Pancreas (tissue), 10 donors: ENCODE measurements at regions not wholly inside any gene's neighbourhood (a gene's known extent, or its start where the extent isn't known, plus 50 kb on each side); places are given as distances from the start of the nearest gene placed in this dataset.
A peak's percentile ranks its signal among the peaks of the same experiment; 100 is the strongest.

Source experiments
- ATAC-seq, 4 donors: fragments of 200-7000 bp; cut with Tn5 transposase; one replicate each; pipeline versions ENCODE4 v1.8.0 to v1.9.1; 2020; ENCODE audit warnings: mild to moderate bottlenecking in 4 of 4, moderate library complexity in 4 of 4
- DNase-seq, 6 donors: peaks; one replicate each; pipeline ENCODE4 v3.0.0-alpha.2; 2020
- FAIRE-seq: peaks from 2 replicates; lab custom pipeline; 2012; peaks lifted over from hg19 to GRCh38; lab: Jason Lieb, UNC
- H3K27ac ChIP-seq, 4 donors: fragments of 200-600 bp; sonication (generic); 1 replicate in 3 of 4; 2 replicates in 1 of 4; pipeline versions ENCODE4 v1.5.0 to v1.8.0; 2020
- H3K27me3 ChIP-seq, 4 donors: fragments of 200-600 bp; one replicate each; pipeline ENCODE4 v1.8.0; 2021
- H3K36me3 ChIP-seq, 3 donors: fragments of 200-600 bp; sonication (generic) in 1 of 3; one replicate each; pipeline versions ENCODE4 v1.5.0 to v1.8.0; 2020 to 2021
- H3K4me1 ChIP-seq, 3 donors: fragments of 200-600 bp; one replicate each; pipeline ENCODE4 v1.8.0; 2021
- H3K4me3 ChIP-seq, 4 donors: fragments of 200-600 bp; sonication (generic) in 2 of 4; one replicate each; pipeline versions ENCODE4 v1.5.0 to v1.8.0; 2020 to 2021
- H3K9me3 ChIP-seq, 4 donors: fragments of 200-600 bp; one replicate each; pipeline ENCODE4 v1.8.0; 2021
- CTCF ChIP-seq, 4 donors: fragments of 200-600 bp; sonication (generic) in 3 of 4; IDR thresholded peaks; one replicate each; pipeline versions ENCODE4 v1.5.0 to v1.8.0; 2021; ENCODE audit warnings: antibody characterized with exemption in 4 of 4
- WGBS, 2 donors: extraction: QIAGEN DNeasy Blood & Tissue Kit; methylation state at CpG; one replicate each; pipeline ENCODE4 v1.1.7; 2013; 5-methylcytosine and 5-hydroxymethylcytosine counted together
- intact Hi-C, 3 donors: fragments of 100-400 bp; cut with DNase I; formaldehyde crosslinking; loops; one replicate each; pipeline versions ENCODE4 v1.11.1 to v1.14.2; 2022
- donor health status: healthy with polysubstance abuse.
- donor health status: DM: no; HTN: no; CAD: no; lungs with moderate emphysema.
- donor health status: DM: no; HTN: no; CAD: no.
- donor health status: control.
- donor health status: control.
- donor health status: Bipolar disorder and iron deficiency.
- donor health status: DM: yes; HTN: yes; CAD: no.
- donor health status: DM: no; HTN: no; CAD: no.
- donor health status: DM: no; HTN: no; CAD: no.
- donor health status: DM: yes; HTN: yes; CAD: no.

GRCh38 chr7:136086712-136087111, 109.6 kb upstream of the MTPN start:
- intact Hi-C loops, result no loop called here
- H3K27me3 ChIP-seq, result no peaks in the 10 kb centered on the region
- DNase-seq (peak in 4 of 6 donors; percentile 36 to 74 (median 73)), FAIRE-seq (peak; percentile 93), ATAC-seq (peak; percentile 100)
- no peak for TF ChIP-seq CTCF (IDR thresholded peaks at IDR 0.05)
- peaks cover 0 to 5% (median 3%) of the 10 kb centered on the region in 3 donors for H3K4me1 ChIP-seq
- H3K36me3 ChIP-seq, result no peaks in the 10 kb centered on the region
- peak overlapping the region; percentile 1 to 51 (median 37) for H3K4me3 ChIP-seq
- no peaks in the 10 kb centered on the region for H3K9me3 ChIP-seq
- 5 to 8% methylated on average over 3 of the region's 3 CpGs for WGBS, 2 donors
- peak overlapping the region in 2 of 4 donors; percentile 1 to 15 for H3K27ac ChIP-seq

GRCh38 chr7:136079934-136080333, 102.8 kb upstream of the MTPN start:
- intact Hi-C loops, result no loop called here
- FAIRE-seq (no peak), ATAC-seq (no peak)

GRCh38 chr7:136079478-136079892, 102.3 kb upstream of the MTPN start:
- Histone ChIP-seq H3K4me1 (no peaks in the 10 kb centered on the region), H3K4me3 (no peak overlapping the region), H3K27ac (no peak overlapping the region), H3K36me3 (no peaks in the 10 kb centered on the region), H3K9me3 (no peaks in the 10 kb centered on the region), H3K27me3 (no peaks in the 10 kb centered on the region)
- WGBS, 2 donors, result 67 to 70% methylated on average over 4 of the region's 4 CpGs
- TF ChIP-seq CTCF (IDR thresholded peaks at IDR 0.05), result no peak
- no peak for FAIRE-seq
- ATAC-seq, result no peak
- intact Hi-C loops, result no loop called here
- DNase-seq, result no peak

More at GRCh38 chr7:136079934-136080333, 102.8 kb upstream of the MTPN start:
- Histone ChIP-seq H3K36me3 (no peaks in the 10 kb centered on the region), H3K4me1 (no peaks in the 10 kb centered on the region), H3K27ac (no peak overlapping the region), H3K9me3 (no peaks in the 10 kb centered on the region), H3K27me3 (no peaks in the 10 kb centered on the region), H3K4me3 (no peak overlapping the region)
- WGBS, 2 donors, result 47 to 72% methylated on average over 2 of the region's 2 CpGs
- no peak for DNase-seq
- TF ChIP-seq CTCF (IDR thresholded peaks at IDR 0.05), result no peak

- H3K4me3 ChIP-seq, result no peak overlapping the region
- no peaks in the 10 kb centered on the region for H3K9me3 ChIP-seq
- no peaks in the 10 kb centered on the region for H3K36me3 ChIP-seq
- H3K4me1 ChIP-seq, result no peaks in the 10 kb centered on the region
- DNase-seq (no peak), ATAC-seq (no peak), FAIRE-seq (no peak)
- H3K27me3 ChIP-seq, result no peaks in the 10 kb centered on the region
- WGBS, 2 donors, result 95 to 97% methylated on average over 1 of the region's 1 CpG
- H3K27ac ChIP-seq, result no peak overlapping the region
- intact Hi-C loops, result no loop called here
- TF ChIP-seq CTCF (IDR thresholded peaks at IDR 0.05), result no peak
Measured at GRCh38 chr7:136079066-136079465, 101.9 kb upstream of the MTPN start.

GRCh38 chr7:136078630-136079029, 101.5 kb upstream of the MTPN start:
- no peaks in the 10 kb centered on the region for H3K9me3 ChIP-seq
- no peaks in the 10 kb centered on the region for H3K36me3 ChIP-seq
- H3K27ac ChIP-seq, result no peak overlapping the region
- intact Hi-C loops, result no loop called here
- DNase-seq (no peak), FAIRE-seq (no peak), ATAC-seq (no peak)
- no peaks in the 10 kb centered on the region for H3K27me3 ChIP-seq
- no peak for TF ChIP-seq CTCF (IDR thresholded peaks at IDR 0.05)
- 72 to 81% methylated on average over 4 of the region's 4 CpGs for WGBS, 2 donors
- no peaks in the 10 kb centered on the region for H3K4me1 ChIP-seq
- no peak overlapping the region for H3K4me3 ChIP-seq
